Upper lobe of left lung (tissue), 4 donors: ENCODE measurements at regions not wholly inside any gene's neighbourhood (a gene's known extent, or its start where the extent isn't known, plus 50 kb on each side); places are given as distances from the start of the nearest gene placed in this dataset.

Experiments used
- CTCF ChIP-seq, 6 experiments: fragments of 450-650 bp in 4 of 6; fragments of 200-600 bp in 2 of 6; sonication (generic) in 2 of 6; IDR thresholded peaks; one replicate each; pipeline ENCODE4 v1.5.1; 2016 to 2019; ENCODE audit warnings: antibody characterized with exemption in 6 of 6
- EP300 ChIP-seq, 4 donors: sonication (generic); formaldehyde crosslinking; IDR thresholded peaks; one replicate each; pipeline ENCODE4 v1.5.1; 2017; ENCODE audit warnings: antibody characterized with exemption in 4 of 4, control low read depth in 2 of 4
- POLR2A ChIP-seq, 4 donors: fragments of 450-650 bp; IDR thresholded peaks; one replicate each; pipeline ENCODE4 v1.5.1; 2016 to 2017; ENCODE audit warnings: antibody characterized with exemption in 4 of 4, mild to moderate bottlenecking in 2 of 4

- TF ChIP-seq CTCF (IDR thresholded peaks at IDR 0.05) (no peak), POLR2A (IDR thresholded peaks at IDR 0.05) (no peak), EP300 (IDR thresholded peaks at IDR 0.05) (no peak)
Measured at GRCh38 chr7:110084181-110084807, 1006.6 kb upstream of the LRRN3 start.
